ENCODE measurements at regions not wholly inside any gene's neighbourhood (a gene's known extent, or its start where the extent isn't known, plus 50 kb on each side); places are given as distances from the start of the nearest gene placed in this dataset.

- Histone ChIP-seq H3K4me3 (ENCODE audit: low read depth, low read length) (no peak overlapping the region), H3K4me1 (no peaks in the 10 kb centered on the region), H3K9me3 (no peaks in the 10 kb centered on the region), H3K27me3 (no peaks in the 10 kb centered on the region), H3K36me3 (no peaks in the 10 kb centered on the region)
- no peak for TF ChIP-seq CTCF (IDR thresholded peaks at IDR 0.05; ENCODE audit: low read depth, low read length)
- DNase-seq, result no peak
These were observed 98.3 kb upstream of the MYOCD start for GRCh38 chr17:12567077-12568053.

- Histone ChIP-seq H3K9me3 (no peaks in the 10 kb centered on the region), H3K36me3 (no peaks in the 10 kb centered on the region), H3K27me3 (no peaks in the 10 kb centered on the region), H3K4me3 (ENCODE audit: low read depth, low read length) (no peak overlapping the region), H3K4me1 (no peaks in the 10 kb centered on the region)
- no peak for TF ChIP-seq CTCF (IDR thresholded peaks at IDR 0.05; ENCODE audit: low read depth, low read length)
- DNase-seq, result no peak
These were observed 97.1 kb upstream of the MYOCD start for GRCh38 chr17:12568358-12569251.

DNA sequence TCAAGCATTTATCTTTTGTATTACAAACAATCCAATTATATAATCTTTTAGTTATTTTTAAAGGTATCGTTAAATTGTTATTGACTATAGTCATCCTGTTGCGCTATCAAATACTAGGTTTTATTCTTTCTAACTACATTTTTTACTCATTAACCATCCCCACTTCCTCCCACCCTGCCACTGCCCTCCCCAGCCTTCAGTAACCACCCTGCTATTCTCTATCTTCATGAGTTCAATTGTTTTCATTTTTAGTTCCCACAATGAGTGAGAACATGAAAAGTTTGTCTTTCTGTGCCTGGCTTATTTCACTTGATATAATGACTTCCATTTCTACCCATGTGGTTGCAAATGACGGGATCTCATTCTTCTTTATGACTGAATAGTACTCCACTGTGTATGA lies 94.1 kb upstream of the MYOCD start:
- TF ChIP-seq CTCF (IDR thresholded peaks at IDR 0.05; ENCODE audit: low read depth, low read length), result no peak
- Histone ChIP-seq H3K27me3 (no peaks in the 10 kb centered on the region), H3K4me1 (no peaks in the 10 kb centered on the region), H3K9me3 (no peaks in the 10 kb centered on the region), H3K4me3 (ENCODE audit: low read depth, low read length) (no peak overlapping the region), H3K36me3 (no peaks in the 10 kb centered on the region)
- DNase-seq, result no peak

- Histone ChIP-seq H3K4me3 (ENCODE audit: low read depth, low read length) (no peak overlapping the region), H3K36me3 (no peaks in the 10 kb centered on the region), H3K4me1 (no peaks in the 10 kb centered on the region), H3K9me3 (no peaks in the 10 kb centered on the region), H3K27me3 (no peaks in the 10 kb centered on the region)
- no peak for DNase-seq
- TF ChIP-seq CTCF (IDR thresholded peaks at IDR 0.05; ENCODE audit: low read depth, low read length), result no peak
These were observed 91.2 kb upstream of the MYOCD start for GRCh38 chr17:12574525-12574924.

DNA sequence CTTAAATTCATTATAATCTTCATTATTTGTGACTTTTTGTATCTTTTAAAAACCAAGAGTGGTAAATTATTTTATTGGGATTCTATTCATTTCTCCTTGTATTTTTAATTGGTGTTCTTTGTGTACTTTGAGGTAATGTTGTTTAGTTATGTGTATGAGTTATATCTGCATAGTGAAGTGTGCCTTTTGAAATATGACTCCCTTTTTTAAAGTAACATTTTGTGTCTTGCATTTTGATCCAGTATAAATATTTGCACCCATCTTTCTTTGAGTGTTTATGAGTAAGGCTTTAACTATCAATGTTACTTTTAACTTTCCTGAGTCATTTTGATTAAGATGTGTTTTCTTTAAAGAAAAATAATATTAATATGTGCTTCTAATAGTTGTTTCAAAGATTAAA lies 90.0 kb upstream of the MYOCD start:
- no peak for TF ChIP-seq CTCF (IDR thresholded peaks at IDR 0.05; ENCODE audit: low read depth, low read length)
- Histone ChIP-seq H3K27me3 (no peaks in the 10 kb centered on the region), H3K36me3 (no peaks in the 10 kb centered on the region), H3K4me1 (no peaks in the 10 kb centered on the region), H3K9me3 (no peaks in the 10 kb centered on the region), H3K4me3 (ENCODE audit: low read depth, low read length) (no peak overlapping the region)
- DNase-seq, result no peak
